Natural killer cell (primary cell): ENCODE measurements at regions not wholly inside any gene's neighbourhood (a gene's known extent, or its start where the extent isn't known, plus 50 kb on each side); places are given as distances from the start of the nearest gene placed in this dataset.

Experiments
- ATAC-seq, 3 donors: fragments of 150-1000 bp in 2 of 3; fragments of 200-7000 bp in 1 of 3; cut with Tn5 transposase; 1 replicate in 1 of 3; 2 replicates in 2 of 3; pipeline ENCODE4 v1.10.0; 2021; ENCODE audit warnings: mild to moderate bottlenecking in 2 of 3, moderate library complexity in 2 of 3
- DNase-seq, 2 donors: peaks; one replicate each; pipeline versions ENCODE4 v3.0.0 to v3.0.0-alpha.2; 2013 to 2021; ENCODE audit warnings: mixed read lengths in 1 of 2
- H3K27ac ChIP-seq: one replicate; pipeline ENCODE4 v1.5.1; 2013; ENCODE audit warnings: mild to moderate bottlenecking, low read length
- H3K27me3 ChIP-seq: one replicate; pipeline ENCODE4 v1.6.1; 2013; ENCODE audit warnings: low read length; ENCODE audit not compliant: control insufficient read depth, insufficient read depth
- H3K36me3 ChIP-seq: one replicate; pipeline ENCODE4 v1.6.1; 2013; ENCODE audit warnings: low read length; ENCODE audit not compliant: control insufficient read depth, insufficient read depth
- H3K4me1 ChIP-seq: one replicate; pipeline ENCODE4 v1.6.1; 2013; ENCODE audit warnings: low read length; ENCODE audit not compliant: control insufficient read depth, insufficient read depth
- H3K4me3 ChIP-seq: one replicate; pipeline ENCODE4 v1.5.1; 2013; ENCODE audit warnings: low read length
- H3K9me3 ChIP-seq: one replicate; pipeline ENCODE4 v1.6.1; 2013; ENCODE audit warnings: low read length; ENCODE audit not compliant: control insufficient read depth, insufficient read depth
- H3K27ac Mint-ChIP-seq, 2 donors: one replicate each; pipeline ENCODE4 v1.8.0; 2022; ENCODE audit warnings: mild to moderate bottlenecking in 2 of 2, mixed read lengths in 2 of 2, moderate library complexity in 1 of 2
- H3K27me3 Mint-ChIP-seq, 2 donors: one replicate each; pipeline ENCODE4 v1.8.0; 2022; ENCODE audit warnings: low read depth in 2 of 2, mixed read lengths in 2 of 2
- H3K36me3 Mint-ChIP-seq: one replicate; pipeline ENCODE4 v1.8.0; 2022; ENCODE audit warnings: mixed read lengths
- H3K4me1 Mint-ChIP-seq, 2 donors: one replicate each; pipeline ENCODE4 v1.8.0; 2022; ENCODE audit warnings: mixed read lengths in 2 of 2
- H3K4me3 Mint-ChIP-seq: one replicate; pipeline ENCODE4 v1.8.0; 2022; ENCODE audit warnings: mild to moderate bottlenecking, moderate library complexity, mixed read lengths
- H3K9me3 Mint-ChIP-seq, 2 donors: one replicate each; pipeline ENCODE4 v1.8.0; 2022; ENCODE audit warnings: mixed read lengths in 2 of 2
- CTCF ChIP-seq: fragments of 200-600 bp; IDR thresholded peaks from one replicate; pipeline ENCODE4 v1.8.0; 2022; ENCODE audit warnings: antibody characterized with exemption
- WGBS: methylation state at CpG from one replicate; pipeline ENCODE4 v1.1.7; 2013; ENCODE audit warnings: missing lambda C conversion rate; ENCODE audit not compliant: insufficient coverage; 5-methylcytosine and 5-hydroxymethylcytosine counted together
- intact Hi-C: fragments of 100-400 bp; cut with micrococcal nuclease; formaldehyde crosslinking; loops from one replicate; pipeline ENCODE4 v1.14.2; 2022

- Mint-ChIP-seq H3K9me3 (peaks cover 2 to 10% of the 10 kb centered on the region in 2 donors), H3K27me3 (no peaks in the 10 kb centered on the region), H3K36me3 (no peaks in the 10 kb centered on the region), H3K4me1 (no peaks in the 10 kb centered on the region), H3K4me3 (no peak overlapping the region), H3K27ac (no peak overlapping the region)
- intact Hi-C loops = no loop called here
- ATAC-seq = no peak
- Histone ChIP-seq H3K4me3 (no peak overlapping the region), H3K9me3 (no peaks in the 10 kb centered on the region), H3K4me1 (no peaks in the 10 kb centered on the region), H3K27ac (no peak overlapping the region), H3K27me3 (no peaks in the 10 kb centered on the region), H3K36me3 (no peaks in the 10 kb centered on the region)
- WGBS = no CpG with 5 or more reads among the region's 1 CpG
- no peak for TF ChIP-seq CTCF
- DNase-seq = no peak
Observed at GRCh38 chr9:111187376-111187775, 142.6 kb downstream of the OR2K2 start.

DNA sequence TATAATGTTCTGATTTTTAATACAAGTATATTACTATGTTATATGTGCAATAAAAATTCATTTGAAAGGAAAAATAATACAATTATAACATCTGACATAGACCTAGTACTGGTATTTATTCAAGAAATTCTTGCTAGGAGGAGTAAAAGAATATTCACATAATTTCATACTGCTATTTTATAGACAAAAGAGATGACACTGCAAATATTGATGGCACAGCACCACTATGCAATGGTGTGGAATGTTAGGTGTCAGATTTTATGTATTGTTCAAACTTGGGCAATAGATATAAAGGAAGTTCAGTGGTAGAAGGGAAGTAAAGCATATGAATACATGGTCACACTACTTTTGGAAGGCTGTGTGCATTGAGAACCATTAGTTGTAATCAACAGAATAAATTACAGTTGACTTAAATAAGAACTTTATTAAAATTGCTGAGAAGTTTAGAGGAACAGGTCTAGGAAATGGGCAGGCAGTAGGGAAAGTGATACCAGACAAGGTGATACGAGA lies 143.9 kb downstream of the OR2K2 start:
- no peaks in the 10 kb centered on the region for H3K4me1 ChIP-seq
- H3K36me3 ChIP-seq = no peaks in the 10 kb centered on the region
- Mint-ChIP-seq H3K36me3 (no peaks in the 10 kb centered on the region), H3K9me3 (peaks cover 2 to 8% of the 10 kb centered on the region in 2 donors), H3K27ac (no peak overlapping the region), H3K27me3 (no peaks in the 10 kb centered on the region), H3K4me1 (no peaks in the 10 kb centered on the region), H3K4me3 (no peak overlapping the region)
- no peak for ATAC-seq
- intact Hi-C loops = no loop called here
- H3K4me3 ChIP-seq = no peak overlapping the region
- no peak for TF ChIP-seq CTCF
- 84% methylated on average over 1 of the region's 1 CpG for WGBS
- H3K9me3 ChIP-seq = no peaks in the 10 kb centered on the region
- H3K27me3 ChIP-seq = no peaks in the 10 kb centered on the region
- no peak overlapping the region for H3K27ac ChIP-seq
- DNase-seq = no peak

- 67% methylated on average over 1 of the region's 2 CpGs for WGBS
- no peak for DNase-seq
- Mint-ChIP-seq H3K9me3 (peaks cover 0 to 6% of the 10 kb centered on the region in 2 donors), H3K27ac (no peak overlapping the region), H3K36me3 (no peaks in the 10 kb centered on the region), H3K4me3 (no peak overlapping the region), H3K27me3 (no peaks in the 10 kb centered on the region), H3K4me1 (no peaks in the 10 kb centered on the region)
- Histone ChIP-seq H3K27ac (no peak overlapping the region), H3K9me3 (no peaks in the 10 kb centered on the region), H3K4me1 (no peaks in the 10 kb centered on the region), H3K4me3 (no peak overlapping the region), H3K27me3 (no peaks in the 10 kb centered on the region), H3K36me3 (no peaks in the 10 kb centered on the region)
- TF ChIP-seq CTCF = no peak
- ATAC-seq = no peak
- intact Hi-C loops = no loop called here
Observed at GRCh38 chr9:111180811-111181210, 142.5 kb upstream of the LPAR1 start.

DNA sequence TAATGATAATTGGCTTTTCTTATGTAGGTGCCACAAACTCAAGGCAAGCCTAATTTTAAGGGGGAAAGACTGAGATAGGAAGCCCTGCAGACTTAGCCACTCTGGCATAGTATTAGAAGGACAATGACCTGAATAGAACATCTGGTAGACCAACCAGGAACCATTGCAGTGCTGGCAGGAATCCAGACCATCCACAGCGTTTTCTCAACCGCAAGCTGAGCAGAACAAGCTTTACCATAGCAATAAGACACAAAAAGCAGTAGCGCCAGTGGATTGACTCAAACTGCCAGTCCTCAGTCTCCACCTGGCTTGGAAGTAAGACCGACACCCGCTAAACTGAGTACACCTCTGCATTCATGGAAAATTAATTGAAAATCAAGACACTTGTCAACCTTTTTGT lies 141.3 kb upstream of the LPAR1 start:
- TF ChIP-seq CTCF = no peak
- Mint-ChIP-seq H3K4me1 (no peaks in the 10 kb centered on the region), H3K27ac (no peak overlapping the region), H3K27me3 (no peaks in the 10 kb centered on the region), H3K36me3 (no peaks in the 10 kb centered on the region), H3K4me3 (no peak overlapping the region), H3K9me3 (peaks cover 0 to 6% of the 10 kb centered on the region in 2 donors)
- Histone ChIP-seq H3K27ac (no peak overlapping the region), H3K4me3 (no peak overlapping the region), H3K27me3 (no peaks in the 10 kb centered on the region), H3K36me3 (no peaks in the 10 kb centered on the region), H3K9me3 (no peaks in the 10 kb centered on the region), H3K4me1 (no peaks in the 10 kb centered on the region)
- no peak for ATAC-seq
- no peak for DNase-seq
- intact Hi-C loops = no loop called here
- 25% methylated on average over 5 of the region's 5 CpGs for WGBS
